ENCODE measurements at regions not wholly inside any gene's neighbourhood (a gene's known extent, or its start where the extent isn't known, plus 50 kb on each side); places are given as distances from the start of the nearest gene placed in this dataset.

DNA sequence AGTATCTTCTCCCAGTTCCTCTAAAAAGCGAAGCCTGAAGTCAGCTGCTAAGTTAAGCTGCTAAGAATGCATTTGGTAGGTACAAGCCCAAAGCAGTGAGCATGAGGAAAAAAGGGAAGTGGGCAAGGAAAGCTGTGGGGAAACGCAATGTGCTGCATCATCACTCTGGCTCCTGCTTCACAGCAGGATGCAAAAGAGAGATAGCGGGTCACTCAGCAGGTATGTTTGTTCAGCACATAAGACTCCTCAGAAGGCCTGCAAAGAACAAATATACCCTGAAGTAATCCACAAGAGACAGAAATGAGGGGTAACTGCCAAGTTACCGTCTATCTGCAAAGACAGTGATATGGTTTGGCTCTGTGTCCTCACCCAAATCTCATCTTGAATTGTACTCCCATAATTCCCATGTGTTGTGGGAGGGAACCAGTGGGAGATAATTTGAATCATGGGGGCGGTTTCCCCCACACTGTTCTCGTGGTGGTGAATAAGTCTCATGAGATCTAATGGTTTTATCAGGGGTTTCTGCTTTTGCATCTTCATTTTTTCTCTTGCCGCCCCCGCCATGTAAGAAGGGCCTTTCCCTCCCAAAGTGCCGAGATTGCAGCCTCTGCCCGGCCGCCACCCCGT is 127.4 kb upstream of the EGLN3 start:
- DNase-seq (ENCODE audit: extremely low read depth, low read depth): no peak
- no peak overlapping the region for H3K4me3 ChIP-seq (replicated peaks; ENCODE audit: low read depth, low read length)
- TF ChIP-seq, protein P1, sequence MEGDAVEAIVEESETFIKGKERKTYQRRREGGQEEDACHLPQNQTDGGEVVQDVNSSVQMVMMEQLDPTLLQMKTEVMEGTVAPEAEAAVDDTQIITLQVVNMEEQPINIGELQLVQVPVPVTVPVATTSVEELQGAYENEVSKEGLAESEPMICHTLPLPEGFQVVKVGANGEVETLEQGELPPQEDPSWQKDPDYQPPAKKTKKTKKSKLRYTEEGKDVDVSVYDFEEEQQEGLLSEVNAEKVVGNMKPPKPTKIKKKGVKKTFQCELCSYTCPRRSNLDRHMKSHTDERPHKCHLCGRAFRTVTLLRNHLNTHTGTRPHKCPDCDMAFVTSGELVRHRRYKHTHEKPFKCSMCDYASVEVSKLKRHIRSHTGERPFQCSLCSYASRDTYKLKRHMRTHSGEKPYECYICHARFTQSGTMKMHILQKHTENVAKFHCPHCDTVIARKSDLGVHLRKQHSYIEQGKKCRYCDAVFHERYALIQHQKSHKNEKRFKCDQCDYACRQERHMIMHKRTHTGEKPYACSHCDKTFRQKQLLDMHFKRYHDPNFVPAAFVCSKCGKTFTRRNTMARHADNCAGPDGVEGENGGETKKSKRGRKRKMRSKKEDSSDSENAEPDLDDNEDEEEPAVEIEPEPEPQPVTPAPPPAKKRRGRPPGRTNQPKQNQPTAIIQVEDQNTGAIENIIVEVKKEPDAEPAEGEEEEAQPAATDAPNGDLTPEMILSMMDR (IDR thresholded peaks at IDR 0.05; ENCODE audit: low read depth, low read length, missing control alignments): no peak

- no peak for DNase-seq (ENCODE audit: extremely low read depth, low read depth)
- H3K4me3 ChIP-seq (replicated peaks; ENCODE audit: low read depth, low read length): no peak overlapping the region
- TF ChIP-seq, protein P1 (IDR thresholded peaks at IDR 0.05; ENCODE audit: low read depth, low read length, missing control alignments): no peak
Observed at GRCh38 chr14:34075826-34076225, 125.0 kb upstream of the EGLN3 start.

- no peak overlapping the region for H3K4me3 ChIP-seq (replicated peaks; ENCODE audit: low read depth, low read length)
- DNase-seq (ENCODE audit: extremely low read depth, low read depth): no peak
- TF ChIP-seq, protein P1 (IDR thresholded peaks at IDR 0.05; ENCODE audit: low read depth, low read length, missing control alignments): no peak
Observed at GRCh38 chr14:34075042-34075744, 124.3 kb upstream of the EGLN3 start.

GRCh38 chr14:34072921-34073320 is 122.0 kb upstream of the EGLN3 start:
- TF ChIP-seq, protein P1 (IDR thresholded peaks at IDR 0.05; ENCODE audit: low read depth, low read length, missing control alignments): no peak
- DNase-seq (ENCODE audit: extremely low read depth, low read depth): no peak
- no peak overlapping the region for H3K4me3 ChIP-seq (replicated peaks; ENCODE audit: low read depth, low read length)

- DNase-seq (ENCODE audit: extremely low read depth, low read depth): no peak
- TF ChIP-seq, protein P1 (IDR thresholded peaks at IDR 0.05; ENCODE audit: low read depth, low read length, missing control alignments): no peak
- H3K4me3 ChIP-seq (replicated peaks; ENCODE audit: low read depth, low read length): no peak overlapping the region
Observed at GRCh38 chr14:34072401-34072800, 121.5 kb upstream of the EGLN3 start.

DNA sequence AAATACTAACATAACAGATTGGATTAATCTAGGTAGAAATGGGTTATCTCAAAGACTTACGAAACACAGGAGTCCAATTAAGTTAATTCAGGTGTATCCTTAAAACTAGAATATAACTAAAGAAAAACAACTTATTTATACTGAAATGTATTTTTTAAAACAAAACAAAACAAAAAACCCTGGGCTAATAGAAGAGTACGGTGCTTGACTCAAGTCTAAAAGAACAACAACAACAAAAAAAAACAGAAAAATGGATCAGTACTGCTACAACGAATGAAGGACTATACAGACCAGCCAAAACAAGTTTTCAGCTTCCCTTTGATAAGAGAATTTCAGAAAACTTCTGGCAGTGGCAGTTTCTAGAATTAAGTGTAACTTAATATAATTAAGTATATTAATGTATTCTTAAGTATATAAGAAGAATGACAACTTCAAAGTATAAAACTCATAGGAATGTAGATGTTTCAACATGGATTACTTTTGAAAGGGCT is 120.1 kb upstream of the EGLN3 start:
- TF ChIP-seq, protein P1 (IDR thresholded peaks at IDR 0.05; ENCODE audit: low read depth, low read length, missing control alignments): no peak
- no peak overlapping the region for H3K4me3 ChIP-seq (replicated peaks; ENCODE audit: low read depth, low read length)
- no peak for DNase-seq (ENCODE audit: extremely low read depth, low read depth)
